ENCODE measurements at regions not wholly inside any gene's neighbourhood (a gene's known extent, or its start where the extent isn't known, plus 50 kb on each side); places are given as distances from the start of the nearest gene placed in this dataset.
"Not testable (repeated sequence)": the region's sequence is repeated elsewhere in the genome, so short reads cannot be mapped to it uniquely, and the experiment has no call there.

DNA sequence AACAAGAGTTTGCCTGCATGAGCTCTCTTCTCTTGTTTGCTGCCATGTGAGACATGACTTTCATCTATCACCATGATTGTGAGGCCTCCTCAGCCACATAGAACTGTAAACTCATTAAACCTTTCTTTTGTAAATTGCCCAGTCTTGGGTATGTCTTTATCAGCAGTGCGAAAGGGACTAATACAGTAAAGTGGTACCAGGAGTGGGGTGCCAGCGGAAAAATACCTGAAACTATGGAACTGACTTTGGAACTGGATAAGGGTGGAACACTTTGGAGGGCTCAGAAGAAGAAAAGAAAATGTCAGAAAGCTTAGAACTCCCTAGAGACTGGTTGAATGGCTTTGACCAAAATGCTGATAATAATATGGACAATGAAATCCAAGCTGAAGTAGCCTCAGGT lies 260.9 kb downstream of the DSC3 start:
- Mint-ChIP-seq H3K27ac (no peak overlapping the region), H3K4me3 (no peak overlapping the region), H3K9me3 (peaks cover 13 to 31% of the 10 kb centered on the region in 2 donors), H3K4me1 (no peaks in the 10 kb centered on the region), H3K27me3 (no peaks in the 10 kb centered on the region)
- no peak for ATAC-seq
- no peak for DNase-seq

DNA sequence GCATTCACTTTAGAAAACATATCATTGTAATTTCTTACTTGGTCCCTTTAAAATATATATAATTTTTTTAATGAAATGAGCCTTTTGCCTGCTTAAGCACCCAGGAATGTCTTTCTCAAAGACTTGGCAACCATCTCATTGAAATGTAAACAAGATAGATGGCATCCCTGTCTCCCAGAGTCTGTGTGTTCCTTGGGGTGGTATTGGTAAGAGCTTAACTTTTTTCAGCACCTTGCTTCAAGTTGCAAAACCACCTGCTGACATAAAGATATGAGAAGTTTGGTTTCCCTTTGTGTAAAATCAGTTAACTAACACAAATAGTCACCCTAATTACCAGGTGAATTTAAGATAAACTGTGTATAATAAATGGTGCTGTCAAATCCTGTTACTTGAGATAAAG lies 266.9 kb downstream of the DSC3 start:
- Mint-ChIP-seq H3K27me3 (no peaks in the 10 kb centered on the region), H3K9me3 (peaks cover 7 to 12% of the 10 kb centered on the region in 2 donors), H3K4me3 (no peak overlapping the region), H3K4me1 (no peaks in the 10 kb centered on the region), H3K27ac (no peak overlapping the region)
- DNase-seq (no peak), ATAC-seq (no peak)

DNA sequence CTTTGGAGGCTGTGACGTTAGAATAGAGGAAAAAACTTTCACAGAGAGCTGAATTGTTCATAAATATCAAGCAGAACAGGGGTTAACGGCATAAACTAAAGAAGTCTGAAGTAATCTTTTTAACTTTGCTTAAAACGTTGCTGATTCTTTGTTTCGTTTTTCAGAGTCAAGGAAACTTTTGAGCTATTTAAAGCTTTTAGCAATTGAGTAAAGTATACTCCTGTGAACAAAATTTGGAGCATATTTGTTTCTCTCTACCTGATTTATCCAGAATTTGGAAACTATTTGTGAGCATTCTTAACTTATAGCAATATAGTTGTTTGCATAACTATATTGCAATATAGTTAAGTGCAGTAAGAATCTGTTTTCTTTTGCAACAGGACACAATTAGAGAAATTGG lies 270.4 kb downstream of the DSC3 start:
- ATAC-seq, DNase-seq, H3K4me1 Mint-ChIP-seq, H3K27me3 Mint-ChIP-seq, H3K4me3 Mint-ChIP-seq, H3K27ac Mint-ChIP-seq: not testable (repeated sequence)
- peaks cover 9 to 20% of the 10 kb centered on the region in 2 donors for H3K9me3 Mint-ChIP-seq

DNA sequence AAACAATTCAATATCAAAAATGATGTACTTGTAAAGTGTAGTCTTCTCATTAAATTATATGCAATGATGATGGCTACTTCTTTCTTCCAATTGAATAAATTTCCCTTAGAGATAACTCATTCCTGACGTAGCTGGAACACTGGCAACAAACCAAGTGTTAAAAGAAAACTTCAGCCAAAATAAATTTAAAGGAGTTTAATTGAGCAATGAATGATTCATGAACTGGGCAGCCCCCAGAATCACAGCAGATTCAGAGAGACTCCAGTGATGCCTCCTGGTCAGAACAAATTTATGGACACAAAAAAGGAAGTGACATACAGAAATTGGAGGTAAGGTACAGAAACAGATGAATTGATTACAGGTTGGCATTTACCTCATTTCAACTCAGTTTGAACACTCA lies 276.5 kb downstream of the DSC3 start:
- Mint-ChIP-seq H3K4me1 (no peaks in the 10 kb centered on the region), H3K27me3 (no peaks in the 10 kb centered on the region), H3K4me3 (no peak overlapping the region), H3K9me3 (peaks cover 9 to 15% of the 10 kb centered on the region in 2 donors), H3K27ac (no peak overlapping the region)
- DNase-seq (no peak), ATAC-seq (no peak)

DNA sequence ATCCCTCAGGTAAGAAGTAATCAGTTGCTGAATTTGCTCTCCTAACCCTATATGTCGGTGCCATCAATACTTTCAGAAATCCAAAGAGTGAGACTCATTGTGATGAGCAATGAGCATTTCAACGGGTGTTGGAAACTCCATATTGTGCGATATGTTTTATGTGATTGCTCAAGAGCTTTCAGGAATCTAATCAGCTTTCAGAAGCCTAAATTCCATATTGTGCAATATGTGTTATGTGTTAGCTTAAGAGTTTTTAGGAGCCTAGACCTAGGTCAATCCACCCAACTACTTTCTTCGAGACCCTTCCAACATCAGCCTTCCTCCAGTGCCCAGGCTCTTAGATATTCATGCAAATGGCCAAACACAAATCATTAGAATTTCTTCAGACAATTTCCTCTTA lies 277.3 kb downstream of the DSC3 start:
- H3K4me1 Mint-ChIP-seq: no peaks in the 10 kb centered on the region
- DNase-seq (no peak), ATAC-seq (no peak)
- no peak overlapping the region for H3K27ac Mint-ChIP-seq
- peaks cover 5 to 12% of the 10 kb centered on the region in 2 donors for H3K9me3 Mint-ChIP-seq
- no peaks in the 10 kb centered on the region for H3K27me3 Mint-ChIP-seq
- no peak overlapping the region for H3K4me3 Mint-ChIP-seq

DNA sequence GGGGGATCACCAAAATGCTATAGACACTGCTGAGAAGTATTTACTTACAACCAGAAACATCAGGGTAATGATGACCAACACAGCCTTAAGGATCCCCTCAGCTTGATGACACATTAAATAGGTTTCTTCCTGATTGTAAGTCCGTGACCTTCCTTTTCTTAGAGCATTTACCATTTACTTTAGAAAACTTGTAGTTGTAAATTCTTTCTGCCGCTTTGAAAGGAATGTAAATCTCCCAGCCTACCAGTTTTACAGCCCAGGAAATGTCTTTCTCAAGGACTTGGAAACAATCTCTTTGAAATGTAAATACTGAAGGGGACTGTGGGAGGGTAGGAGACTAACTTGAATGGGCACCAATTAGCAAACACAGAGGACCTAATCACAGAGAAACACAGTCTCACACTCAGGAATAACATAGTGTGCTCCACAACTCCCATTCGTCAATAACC lies 278.6 kb downstream of the DSC3 start:
- H3K4me1 Mint-ChIP-seq: no peaks in the 10 kb centered on the region
- H3K27ac Mint-ChIP-seq: no peak overlapping the region
- no peaks in the 10 kb centered on the region for H3K27me3 Mint-ChIP-seq
- peaks cover 0 to 6% of the 10 kb centered on the region in 2 donors for H3K9me3 Mint-ChIP-seq
- no peak for DNase-seq
- no peak for ATAC-seq
- H3K4me3 Mint-ChIP-seq: no peak overlapping the region

DNA sequence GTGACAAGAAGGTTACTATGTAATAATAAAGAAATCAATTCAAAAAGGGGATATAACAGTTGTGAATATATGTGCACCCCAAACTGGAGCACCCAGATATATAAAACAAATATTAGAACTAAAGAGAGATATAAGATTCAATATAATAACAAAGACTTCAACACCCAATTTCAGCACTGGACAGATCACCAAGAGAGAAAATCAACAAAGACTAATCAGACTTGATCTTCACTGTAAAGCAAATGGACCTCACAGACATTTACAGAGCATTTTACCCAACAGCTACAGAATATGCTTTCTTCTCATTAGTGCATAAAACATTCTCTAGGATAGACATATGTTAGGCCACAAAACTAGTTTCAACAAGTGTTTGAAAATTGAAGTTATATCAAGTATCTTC lies 287.7 kb downstream of the DSC3 start:
- Mint-ChIP-seq H3K4me1 (no peaks in the 10 kb centered on the region), H3K27me3 (no peaks in the 10 kb centered on the region), H3K4me3 (no peak overlapping the region), H3K9me3 (peaks cover 9 to 21% of the 10 kb centered on the region in 2 donors), H3K27ac (no peak overlapping the region)
- DNase-seq (no peak), ATAC-seq (no peak)

DNA sequence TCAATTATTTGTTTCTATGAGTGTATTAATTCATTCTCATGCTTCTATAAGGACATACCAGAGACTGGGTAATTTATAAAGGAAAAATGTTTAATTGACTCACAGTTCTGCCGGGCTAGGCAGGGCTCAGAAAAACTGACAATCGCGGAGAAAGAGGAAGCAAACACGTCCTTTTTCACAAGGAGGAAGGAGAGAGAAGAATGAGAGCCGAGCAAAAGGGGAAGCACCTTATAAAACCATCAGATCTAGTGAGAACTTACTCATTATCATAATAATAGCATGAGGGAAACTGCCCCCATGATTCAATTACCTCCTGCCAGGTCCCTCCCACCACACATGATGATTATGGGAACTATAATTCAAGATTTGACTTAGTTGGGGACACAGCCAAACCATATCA lies 294.0 kb downstream of the DSC3 start:
- Mint-ChIP-seq H3K4me3 (no peak overlapping the region), H3K27me3 (no peaks in the 10 kb centered on the region), H3K4me1 (no peaks in the 10 kb centered on the region), H3K27ac (no peak overlapping the region), H3K9me3 (peaks cover 11 to 17% of the 10 kb centered on the region in 2 donors)
- DNase-seq (no peak), ATAC-seq (no peak)

DNA sequence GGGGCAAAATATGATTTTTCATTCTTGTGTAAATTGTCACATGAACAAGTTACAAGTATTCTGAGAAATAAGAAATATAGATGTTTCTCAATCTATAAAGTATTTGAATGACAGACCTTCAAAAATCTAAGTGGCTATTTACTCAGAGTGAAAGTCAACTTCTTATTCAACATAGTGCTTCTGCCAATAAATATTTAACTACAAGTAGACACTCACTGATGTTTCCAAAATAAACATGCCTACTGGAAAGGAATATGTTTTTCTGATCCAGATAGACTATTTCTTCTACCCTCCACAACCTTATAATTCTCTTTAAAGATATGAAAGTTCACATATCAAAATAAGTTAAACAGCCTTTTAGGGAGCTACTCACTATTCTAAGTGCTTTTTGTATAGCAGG lies 296.3 kb downstream of the DSC3 start:
- Mint-ChIP-seq H3K4me3 (no peak overlapping the region), H3K9me3 (peaks cover 0 to 4% of the 10 kb centered on the region in 2 donors), H3K27me3 (no peaks in the 10 kb centered on the region), H3K4me1 (no peaks in the 10 kb centered on the region), H3K27ac (no peak overlapping the region)
- no peak for ATAC-seq
- no peak for DNase-seq

DNA sequence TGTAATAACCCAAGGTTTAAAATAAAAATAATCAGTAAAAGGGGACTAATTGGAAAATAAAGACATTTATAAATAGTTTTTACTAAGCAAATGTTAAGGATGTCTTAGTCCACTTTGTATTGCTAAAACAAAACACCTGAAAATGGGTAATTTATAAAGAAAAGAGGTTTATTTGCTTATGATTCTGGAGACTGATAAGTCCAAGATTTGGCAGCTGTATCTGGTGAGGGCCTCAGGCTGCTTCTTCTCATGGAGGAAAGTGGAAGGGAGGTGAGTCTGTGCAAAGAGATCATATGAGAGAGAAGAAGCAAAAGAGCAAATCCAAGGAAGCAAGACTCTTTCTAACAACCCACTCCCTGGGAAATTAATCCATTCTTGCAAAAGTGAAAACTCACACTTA lies 299.5 kb downstream of the DSC3 start:
- Mint-ChIP-seq H3K4me1 (no peaks in the 10 kb centered on the region), H3K27me3 (no peaks in the 10 kb centered on the region)

DNA sequence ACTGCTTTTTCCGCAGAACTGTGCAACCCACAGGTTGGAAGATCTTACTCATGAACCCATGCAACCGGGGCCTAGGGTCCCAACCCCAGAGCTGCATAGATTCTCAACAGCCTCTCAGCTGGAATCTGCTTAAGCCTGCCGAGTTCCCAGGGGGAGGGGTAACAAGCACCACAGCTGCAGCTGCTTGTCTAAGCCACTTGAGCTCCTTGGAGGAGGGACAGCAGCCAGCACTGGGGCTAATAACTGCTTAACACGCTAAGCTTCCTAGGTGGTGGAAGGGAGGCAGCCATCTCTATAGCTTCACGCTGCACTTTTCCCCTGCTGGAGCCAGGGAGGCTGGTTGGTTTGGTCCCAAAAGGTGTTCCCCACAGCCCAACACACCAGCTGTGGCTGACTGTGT lies 311.6 kb downstream of the DSC3 start:
- DNase-seq (no peak), ATAC-seq (no peak)
- H3K27me3 Mint-ChIP-seq: no peaks in the 10 kb centered on the region
- peaks cover 11 to 34% of the 10 kb centered on the region in 2 donors for H3K9me3 Mint-ChIP-seq
- H3K27ac Mint-ChIP-seq: no peak overlapping the region
- H3K4me3 Mint-ChIP-seq: no peak overlapping the region
- no peaks in the 10 kb centered on the region for H3K4me1 Mint-ChIP-seq

More for the DNA sequence above, 299.5 kb downstream of the DSC3 start:
- Mint-ChIP-seq H3K27ac (no peak overlapping the region), H3K4me3 (no peak overlapping the region), H3K9me3 (peaks cover 0 to 4% of the 10 kb centered on the region in 2 donors)
- DNase-seq (no peak), ATAC-seq (no peak)

DNA sequence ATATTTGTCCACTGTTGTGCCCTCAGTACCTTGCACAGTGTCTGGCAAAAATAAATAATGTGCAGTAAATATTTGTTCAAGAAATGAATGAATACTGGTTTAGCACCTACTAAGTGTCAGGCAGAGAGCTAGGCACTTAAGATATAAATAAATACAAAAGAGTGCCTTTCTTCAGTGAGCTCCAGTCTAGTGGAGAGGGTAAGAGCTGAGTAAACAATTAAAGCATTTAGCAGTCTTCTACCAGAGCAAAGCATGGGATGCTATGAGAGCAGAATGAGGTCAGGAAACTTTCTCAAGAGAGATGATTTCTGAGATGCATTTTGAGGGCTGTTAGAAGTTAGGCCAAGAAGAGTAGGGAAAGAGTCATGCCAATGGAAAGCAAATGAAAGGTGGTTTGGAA lies 314.7 kb downstream of the DSC3 start:
- DNase-seq: no peak
- H3K27me3 Mint-ChIP-seq: no peaks in the 10 kb centered on the region
- peaks cover 0 to 10% of the 10 kb centered on the region in 2 donors for H3K9me3 Mint-ChIP-seq
- no peak for ATAC-seq
- H3K27ac Mint-ChIP-seq: no peak overlapping the region
- no peaks in the 10 kb centered on the region for H3K4me1 Mint-ChIP-seq
- no peak overlapping the region for H3K4me3 Mint-ChIP-seq

DNA sequence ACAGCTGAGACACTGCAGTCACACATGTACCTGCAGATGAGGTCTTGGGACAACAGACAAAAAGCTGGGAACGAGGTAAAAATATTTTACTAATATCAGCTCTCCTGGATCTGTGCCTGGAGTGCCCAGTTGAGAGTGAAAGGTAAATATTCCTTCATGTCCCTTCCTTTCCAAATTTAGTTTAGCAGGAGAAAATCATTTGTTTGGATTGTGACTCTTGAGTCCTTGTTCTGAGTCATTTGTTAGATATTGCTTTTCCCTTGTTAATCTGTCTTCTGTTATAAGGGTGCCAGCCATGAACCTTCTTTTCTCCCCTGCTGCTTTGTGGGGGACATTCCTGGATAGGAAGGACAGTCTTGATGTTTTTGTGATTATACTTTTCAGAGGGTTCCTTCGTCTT lies 329.2 kb downstream of the DSC3 start:
- DNase-seq (no peak), ATAC-seq (no peak)
- peaks cover 7 to 13% of the 10 kb centered on the region in 2 donors for H3K9me3 Mint-ChIP-seq
- no peak overlapping the region for H3K27ac Mint-ChIP-seq
- H3K4me1 Mint-ChIP-seq: no peaks in the 10 kb centered on the region
- no peaks in the 10 kb centered on the region for H3K27me3 Mint-ChIP-seq
- H3K4me3 Mint-ChIP-seq: no peak overlapping the region

DNA sequence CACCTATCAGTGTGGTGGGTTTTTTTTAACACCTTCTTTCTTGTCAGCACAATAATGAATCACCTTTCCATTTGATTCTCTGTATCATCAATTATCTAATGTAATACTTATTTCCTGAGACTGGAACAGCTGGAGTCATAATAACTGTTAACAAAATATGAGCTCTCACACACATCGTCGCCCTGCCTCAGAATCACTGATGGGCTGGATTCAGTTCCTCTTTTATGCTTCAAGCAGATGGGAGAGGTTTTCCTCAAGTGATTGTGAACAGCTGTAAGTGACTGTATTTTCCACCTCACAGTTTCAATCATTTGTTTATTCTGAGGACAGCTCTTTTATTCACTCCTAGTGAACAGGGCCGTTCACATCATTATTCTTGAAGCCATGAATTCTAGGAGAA lies 330.2 kb downstream of the DSC3 start:
- DNase-seq (no peak), ATAC-seq (no peak)
- Mint-ChIP-seq H3K27me3 (no peaks in the 10 kb centered on the region), H3K9me3 (peaks cover 9 to 14% of the 10 kb centered on the region in 2 donors), H3K4me1 (no peaks in the 10 kb centered on the region), H3K4me3 (no peak overlapping the region), H3K27ac (no peak overlapping the region)

DNA sequence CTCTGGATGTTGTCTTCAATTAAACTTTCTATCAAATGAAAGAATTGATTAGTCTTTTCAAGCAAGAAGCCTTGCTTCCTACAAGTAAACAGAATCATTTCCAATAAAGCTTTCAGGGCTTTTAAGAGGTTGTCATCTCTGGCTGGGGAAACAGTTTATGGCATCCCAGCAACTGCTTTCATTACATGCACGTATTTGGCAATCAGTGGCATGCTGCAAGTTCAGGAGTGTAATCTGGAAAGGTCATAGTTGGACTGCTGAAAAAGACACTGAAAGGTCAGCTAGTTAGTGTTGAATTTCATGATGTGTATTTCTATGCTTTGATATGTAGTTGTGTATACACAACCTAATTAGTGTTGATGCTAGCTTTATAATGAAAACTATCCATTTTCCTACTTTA lies 332.9 kb downstream of the DSC3 start:
- peaks cover 7 to 9% of the 10 kb centered on the region in 2 donors for H3K9me3 Mint-ChIP-seq
- no peak overlapping the region for H3K4me3 Mint-ChIP-seq
- ATAC-seq (no peak), DNase-seq (no peak)
- no peaks in the 10 kb centered on the region for H3K4me1 Mint-ChIP-seq
- H3K27ac Mint-ChIP-seq: no peak overlapping the region
- no peaks in the 10 kb centered on the region for H3K27me3 Mint-ChIP-seq

DNA sequence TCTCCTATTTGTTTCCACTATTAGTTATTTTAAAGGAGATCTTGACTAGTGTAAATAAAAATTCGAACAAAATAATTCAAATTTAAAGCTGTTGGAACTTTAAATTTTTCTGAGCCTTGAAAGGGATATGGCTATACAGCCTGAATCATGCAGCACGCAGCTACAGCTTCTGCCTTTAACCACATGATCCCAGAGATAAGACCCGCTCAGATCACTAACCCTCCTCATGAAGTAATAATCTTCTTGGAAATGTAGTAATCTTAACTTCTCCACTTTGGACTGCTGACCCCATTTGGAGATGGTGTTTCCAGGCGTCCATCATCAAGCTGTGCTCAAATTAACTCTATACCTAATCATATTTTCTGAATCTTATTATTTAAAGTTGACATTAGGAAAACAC lies 336.6 kb downstream of the DSC3 start:
- Mint-ChIP-seq H3K4me3 (no peak overlapping the region), H3K4me1 (no peaks in the 10 kb centered on the region), H3K9me3 (peaks cover 7 to 9% of the 10 kb centered on the region in 2 donors), H3K27ac (no peak overlapping the region), H3K27me3 (no peaks in the 10 kb centered on the region)
- ATAC-seq: no peak
- no peak for DNase-seq

DNA sequence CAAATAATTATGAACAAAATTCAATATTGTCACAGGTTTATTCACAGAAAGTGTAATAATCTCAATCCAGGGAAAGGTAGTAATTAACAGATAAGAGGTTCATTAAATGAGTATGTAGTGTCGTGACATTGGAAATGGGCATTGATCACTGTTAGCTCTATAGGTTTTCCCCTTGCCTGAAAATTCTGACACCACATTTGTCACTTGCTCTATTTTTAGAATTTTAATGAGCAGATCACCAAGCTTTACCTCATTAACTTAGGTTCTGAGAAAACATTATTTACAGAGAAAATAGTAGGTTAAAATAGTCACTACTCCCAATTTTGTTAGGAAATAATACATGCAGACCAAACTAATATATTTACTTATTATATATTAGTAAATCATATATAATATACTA lies 344.0 kb downstream of the DSC3 start:
- no peaks in the 10 kb centered on the region for H3K27me3 Mint-ChIP-seq
- H3K4me3 Mint-ChIP-seq: no peak overlapping the region
- no peak for ATAC-seq
- no peak overlapping the region for H3K27ac Mint-ChIP-seq
- no peaks in the 10 kb centered on the region for H3K4me1 Mint-ChIP-seq
- DNase-seq: no peak
- peaks cover 7 to 8% of the 10 kb centered on the region in 2 donors for H3K9me3 Mint-ChIP-seq
